ENCODE measurements at regions not wholly inside any gene's neighbourhood (a gene's known extent, or its start where the extent isn't known, plus 50 kb on each side); places are given as distances from the start of the nearest gene placed in this dataset.
A peak's percentile ranks its signal among the peaks of the same experiment; 100 is the strongest.

- peaks cover 3% of the 10 kb centered on the region for H3K4me1 Mint-ChIP-seq
- H3K9ac ChIP-seq (ENCODE audit: extremely low read depth, low read length, poor library complexity, severe bottlenecking): no peak overlapping the region
- H3K36me3 Mint-ChIP-seq (ENCODE audit: low read depth): no peaks in the 10 kb centered on the region
- H3K4me1 ChIP-seq (ENCODE audit: control insufficient read depth, insufficient read depth, low read length): no peaks in the 10 kb centered on the region
- H3K36me3 ChIP-seq (ENCODE audit: control insufficient read depth, insufficient read depth, low read length): no peaks in the 10 kb centered on the region
- peak overlapping the region; percentile 90 for H3K27ac ChIP-seq (ENCODE audit: low read depth, low read length)
- no peak overlapping the region for H3K27ac Mint-ChIP-seq
- DNase-seq: no peak
- no peak overlapping the region for H3K4me3 Mint-ChIP-seq
- no peaks in the 10 kb centered on the region for H3K27me3 Mint-ChIP-seq (ENCODE audit: insufficient read depth)
- no peaks in the 10 kb centered on the region for H3K9me3 Mint-ChIP-seq
- H3K4me3 ChIP-seq (ENCODE audit: low read length): no peak overlapping the region
- TF ChIP-seq CTCF (conservative IDR thresholded peaks at IDR 0.05): no peak
- H3K27me3 ChIP-seq (ENCODE audit: control insufficient read depth, insufficient read depth, low read length, poor library complexity, severe bottlenecking): no peaks in the 10 kb centered on the region
- H3K9me3 ChIP-seq (ENCODE audit: control insufficient read depth, low read length): no peaks in the 10 kb centered on the region
These were observed 1680.3 kb upstream of the PIK3C3 start for GRCh38 chr18:40274618-40275196.

- no peak for TF ChIP-seq CTCF (conservative IDR thresholded peaks at IDR 0.05)
- no peaks in the 10 kb centered on the region for H3K9me3 Mint-ChIP-seq
- no peak overlapping the region for H3K4me3 Mint-ChIP-seq
- no peak overlapping the region for H3K27ac Mint-ChIP-seq
- 73 to 88% methylated on average over 1 to 4 of the region's 4 CpGs for WGBS, 2 experiments (ENCODE audit: insufficient coverage in 1 of 2, insufficient read length in 1 of 2)
- no peak for DNase-seq
- peaks cover 3% of the 10 kb centered on the region for H3K4me1 Mint-ChIP-seq
- no peaks in the 10 kb centered on the region for H3K27me3 ChIP-seq (ENCODE audit: control insufficient read depth, insufficient read depth, low read length, poor library complexity, severe bottlenecking)
- no peaks in the 10 kb centered on the region for H3K36me3 Mint-ChIP-seq (ENCODE audit: low read depth)
- no peak overlapping the region for H3K9ac ChIP-seq (ENCODE audit: extremely low read depth, low read length, poor library complexity, severe bottlenecking)
- H3K4me3 ChIP-seq (ENCODE audit: low read length): no peak overlapping the region
- H3K36me3 ChIP-seq (ENCODE audit: control insufficient read depth, insufficient read depth, low read length): no peaks in the 10 kb centered on the region
- no peaks in the 10 kb centered on the region for H3K9me3 ChIP-seq (ENCODE audit: control insufficient read depth, low read length)
- no peak overlapping the region for H3K27ac ChIP-seq (ENCODE audit: low read depth, low read length)
- no peaks in the 10 kb centered on the region for H3K4me1 ChIP-seq (ENCODE audit: control insufficient read depth, insufficient read depth, low read length)
- no peaks in the 10 kb centered on the region for H3K27me3 Mint-ChIP-seq (ENCODE audit: insufficient read depth)
These were observed 1682.3 kb upstream of the PIK3C3 start for GRCh38 chr18:40272630-40273231.

- Mint-ChIP-seq H3K27me3 (ENCODE audit: insufficient read depth) (no peaks in the 10 kb centered on the region), H3K4me1 (no peaks in the 10 kb centered on the region), H3K36me3 (ENCODE audit: low read depth) (no peaks in the 10 kb centered on the region), H3K27ac (no peak overlapping the region), H3K9me3 (peaks cover 16% of the 10 kb centered on the region), H3K4me3 (no peak overlapping the region)
- no peak overlapping the region for H3K27ac ChIP-seq (ENCODE audit: low read depth, low read length)
- DNase-seq: no peak
- no peaks in the 10 kb centered on the region for H3K4me1 ChIP-seq (ENCODE audit: control insufficient read depth, insufficient read depth, low read length)
- peaks cover 11% of the 10 kb centered on the region for H3K9me3 ChIP-seq (ENCODE audit: control insufficient read depth, low read length)
- no peaks in the 10 kb centered on the region for H3K36me3 ChIP-seq (ENCODE audit: control insufficient read depth, insufficient read depth, low read length)
- no peaks in the 10 kb centered on the region for H3K27me3 ChIP-seq (ENCODE audit: control insufficient read depth, insufficient read depth, low read length, poor library complexity, severe bottlenecking)
- TF ChIP-seq CTCF (conservative IDR thresholded peaks at IDR 0.05): no peak
- 89 to 94% methylated on average over 3 to 5 of the region's 6 CpGs for WGBS, 2 experiments (ENCODE audit: insufficient coverage in 1 of 2, insufficient read length in 1 of 2)
- no peak overlapping the region for H3K4me3 ChIP-seq (ENCODE audit: low read length)
- H3K9ac ChIP-seq (ENCODE audit: extremely low read depth, low read length, poor library complexity, severe bottlenecking): no peak overlapping the region
These were observed 1695.8 kb upstream of the PIK3C3 start for GRCh38 chr18:40259115-40259835.

Data from endodermal cell (in vitro differentiated cells).